SKM-1 treated with dmso at 0.1 percent for 144 hours (cell line): ENCODE measurements at regions not wholly inside any gene's neighbourhood (a gene's known extent, or its start where the extent isn't known, plus 50 kb on each side); places are given as distances from the start of the nearest gene placed in this dataset.
"Not testable (repeated sequence)": the region's sequence is repeated elsewhere in the genome, so short reads cannot be mapped to it uniquely, and the experiment has no call there.

ENCODE experiments used
- DNase-seq: peaks from one replicate; lab custom pipeline; 2025; ENCODE audit not compliant: unreplicated experiment; lab: John Stamatoyannopoulos, UW

- DNase-seq, result no peak
These were observed 318.4 kb downstream of the KLF12 start for GRCh38 chr13:73815796-73816195.

GRCh38 chr13:73810647-73811046 is 323.6 kb downstream of the KLF12 start:
- no peak for DNase-seq

GRCh38 chr13:73809561-73809960 is 324.6 kb downstream of the KLF12 start:
- DNase-seq, result no peak

- DNase-seq, result no peak
These were observed 325.9 kb downstream of the KLF12 start for GRCh38 chr13:73808318-73808717.

GRCh38 chr13:73805326-73805958 is 328.8 kb downstream of the KLF12 start:
- DNase-seq, result not testable (repeated sequence)

GRCh38 chr13:73803997-73804396 is 330.2 kb downstream of the KLF12 start:
- no peak for DNase-seq

- DNase-seq, result no peak
These were observed 334.2 kb downstream of the KLF12 start for GRCh38 chr13:73800011-73800410.

GRCh38 chr13:73794755-73795154 is 339.4 kb downstream of the KLF12 start:
- DNase-seq, result no peak

GRCh38 chr13:73793361-73793760 is 340.8 kb downstream of the KLF12 start:
- DNase-seq, result no peak

GRCh38 chr13:73792796-73793195 is 341.4 kb downstream of the KLF12 start:
- no peak for DNase-seq

- DNase-seq, result no peak
These were observed 351.5 kb downstream of the KLF12 start for GRCh38 chr13:73782450-73783449.

- DNase-seq, result no peak
These were observed 352.8 kb downstream of the KLF12 start for GRCh38 chr13:73781384-73781783.

- DNase-seq, result no peak
These were observed 354.3 kb downstream of the KLF12 start for GRCh38 chr13:73779881-73780280.

- DNase-seq, result no peak
These were observed 355.9 kb downstream of the KLF12 start for GRCh38 chr13:73778242-73778864.

- no peak for DNase-seq
These were observed 357.1 kb downstream of the KLF12 start for GRCh38 chr13:73777134-73777533.

GRCh38 chr13:73776151-73776785 is 357.9 kb downstream of the KLF12 start:
- no peak for DNase-seq

GRCh38 chr13:73773168-73773549 is 361.0 kb downstream of the KLF12 start:
- no peak for DNase-seq

GRCh38 chr13:73772449-73773167 is 361.6 kb downstream of the KLF12 start:
- DNase-seq, result no peak

GRCh38 chr13:73767747-73768315 is 366.4 kb downstream of the KLF12 start:
- DNase-seq, result no peak

- no peak for DNase-seq
These were observed 366.9 kb downstream of the KLF12 start for GRCh38 chr13:73767191-73767741.
